ENCODE measurements at regions not wholly inside any gene's neighbourhood (a gene's known extent, or its start where the extent isn't known, plus 50 kb on each side); places are given as distances from the start of the nearest gene placed in this dataset.

DNA sequence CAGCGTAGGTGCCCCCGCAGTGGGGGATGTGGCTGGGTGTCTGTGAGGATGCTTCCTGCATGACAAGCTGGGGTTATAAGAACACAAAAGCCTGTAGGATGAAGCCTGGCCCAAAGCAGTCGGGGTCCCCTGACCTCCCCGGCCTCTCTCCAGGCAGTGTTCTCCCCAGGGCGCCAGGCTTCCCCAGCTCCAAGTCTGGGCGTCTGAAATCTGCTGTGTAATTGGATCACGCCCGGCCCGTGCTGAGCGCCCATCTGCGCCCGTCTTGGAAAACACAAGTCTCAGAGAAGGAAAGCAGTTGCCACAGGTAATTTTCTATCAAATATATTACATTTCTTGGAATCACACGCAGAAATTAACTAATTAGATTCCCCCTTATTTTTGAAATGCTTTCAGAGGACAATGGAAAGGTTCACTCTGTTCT lies 233.3 kb downstream of the CTTN start:
- DNase-seq: no peak

GRCh38 chr11:70633610-70634009 lies 235.3 kb downstream of the CTTN start:
- DNase-seq: no peak

- no peak for DNase-seq
Observed at GRCh38 chr11:70636659-70637058, 238.3 kb downstream of the CTTN start.

- no peak for DNase-seq
Observed at GRCh38 chr11:70637186-70637800, 239.0 kb downstream of the CTTN start.

DNA sequence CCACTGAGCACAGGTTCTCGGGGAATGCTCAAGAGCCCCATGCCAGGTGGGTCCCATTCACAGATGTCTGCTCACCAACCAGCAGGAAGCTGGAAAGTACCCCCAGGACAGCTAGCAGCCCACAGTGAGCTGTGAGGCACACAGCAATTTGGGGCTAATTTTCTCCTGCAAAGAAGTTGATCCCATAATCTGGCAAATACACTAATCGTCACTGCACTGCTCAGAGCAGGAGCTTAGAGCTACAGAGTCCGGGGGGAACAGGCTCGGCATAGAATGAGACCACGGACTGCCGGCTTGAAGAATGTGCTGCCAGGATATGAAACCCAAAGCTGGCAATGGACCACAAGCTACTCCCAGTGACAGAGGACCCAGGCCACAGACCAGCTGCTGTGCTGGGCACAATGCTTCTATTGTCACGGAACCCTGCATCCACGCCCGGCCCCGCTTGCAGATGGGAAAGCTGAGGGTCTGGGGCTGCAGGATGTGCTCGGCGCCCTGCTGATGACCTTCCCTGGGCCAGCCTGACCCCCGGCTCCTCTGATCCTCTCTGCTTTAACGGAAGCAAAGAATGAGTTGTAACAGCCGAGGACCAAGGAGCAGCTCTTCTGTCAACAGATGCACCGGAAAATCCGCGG lies 239.7 kb downstream of the CTTN start:
- DNase-seq: no peak

DNA sequence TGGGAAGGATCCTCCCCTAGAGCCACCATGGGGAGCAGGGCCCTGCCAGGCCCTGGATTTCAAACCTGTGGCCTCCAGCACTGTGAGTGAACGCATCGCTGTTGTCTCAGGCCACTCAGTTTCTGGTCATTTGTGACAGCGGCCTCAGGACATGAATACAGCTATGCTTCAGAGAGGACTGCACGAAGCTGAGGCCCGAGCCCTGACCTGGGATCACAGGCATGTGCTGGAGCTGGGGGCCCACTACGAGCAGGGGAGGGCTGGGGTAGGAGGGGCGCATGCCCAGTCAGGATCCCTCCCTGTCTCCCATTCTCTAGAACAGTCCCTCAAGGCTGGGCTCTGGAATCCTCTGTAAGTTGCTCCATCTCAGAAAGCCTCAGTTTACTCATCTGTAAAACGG lies 242.1 kb downstream of the CTTN start:
- DNase-seq: no peak

GRCh38 chr11:70641369-70641768 lies 243.0 kb downstream of the CTTN start:
- DNase-seq: no peak

GRCh38 chr11:70642266-70642665 lies 243.9 kb downstream of the CTTN start:
- DNase-seq: no peak

- DNase-seq: no peak
Observed at GRCh38 chr11:70643642-70644041, 245.3 kb downstream of the CTTN start.

DNA sequence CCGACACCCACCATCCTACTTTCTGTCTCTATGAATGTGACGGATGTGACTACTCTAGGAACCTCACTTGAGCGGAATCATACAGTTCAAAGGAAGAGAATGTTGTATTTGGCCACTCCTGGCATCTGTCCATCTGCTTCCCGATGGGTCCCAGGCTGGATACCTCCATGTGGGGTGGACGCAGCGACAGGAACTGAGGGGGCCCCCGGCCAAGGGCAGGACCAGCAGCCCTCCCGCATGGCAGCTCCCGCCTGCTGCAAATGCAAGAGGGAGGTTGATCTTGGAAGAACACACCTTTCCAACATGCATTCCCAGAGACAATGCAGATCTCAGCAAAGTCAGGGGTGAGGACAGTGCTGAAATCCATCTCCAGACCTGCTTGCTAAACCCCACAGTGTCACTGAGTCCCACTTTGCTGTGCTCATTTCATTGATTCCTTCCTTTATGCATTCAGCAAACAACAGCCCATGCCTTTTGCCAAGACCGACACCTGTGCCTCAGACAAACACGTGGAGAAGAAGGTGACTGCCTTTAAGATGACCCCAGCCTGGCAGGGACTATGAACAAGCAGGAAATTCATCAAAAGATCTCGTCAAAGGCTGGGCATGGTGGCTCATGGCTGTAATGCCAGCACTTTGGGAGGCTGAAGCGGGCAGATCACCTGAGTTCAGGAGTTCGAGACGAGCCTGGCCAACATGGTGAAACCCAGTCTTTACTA lies 246.2 kb downstream of the CTTN start:
- no peak for DNase-seq

- no peak for DNase-seq
Observed at GRCh38 chr11:70645537-70645936, 247.2 kb downstream of the CTTN start.

DNA sequence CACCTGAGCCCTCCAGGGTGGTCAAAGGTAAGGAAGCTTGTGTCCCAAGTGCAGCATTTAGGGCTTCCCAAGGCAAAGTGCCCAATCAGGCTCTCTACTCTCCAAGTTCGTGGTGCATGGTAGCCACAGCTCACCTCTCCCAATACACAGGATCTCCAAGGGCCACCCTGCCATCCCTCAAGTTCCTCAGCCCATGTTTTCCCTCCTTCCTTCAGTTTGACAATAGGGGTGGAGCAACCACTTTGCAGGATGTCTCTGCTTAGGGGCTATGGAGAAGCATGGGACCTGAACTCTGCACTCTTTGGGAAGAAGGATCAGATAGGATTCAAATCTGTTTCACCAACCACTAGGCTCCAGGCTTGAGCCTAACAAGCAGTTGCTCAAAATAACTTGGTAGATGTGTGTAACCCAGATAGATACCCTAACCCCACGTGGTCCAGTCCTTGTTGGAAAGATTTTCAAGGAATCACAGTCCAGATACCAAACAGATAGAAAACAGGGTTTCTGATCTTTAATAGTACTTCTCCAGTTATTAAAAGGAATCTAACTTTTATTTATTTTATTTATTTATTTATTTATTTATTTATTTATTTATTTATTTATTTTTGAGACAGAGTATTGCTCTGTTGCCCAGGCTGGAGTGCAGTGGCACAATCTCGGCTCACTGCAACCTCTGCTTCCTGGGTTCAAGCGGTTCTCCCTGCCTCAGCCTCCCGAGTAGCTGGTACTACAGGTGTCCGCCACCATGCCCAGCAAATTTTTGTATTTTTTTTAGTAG lies 248.1 kb downstream of the CTTN start:
- no peak for DNase-seq

- DNase-seq: no peak
Observed at GRCh38 chr11:70647188-70648166, 249.1 kb downstream of the CTTN start.

- DNase-seq: no peak
Observed at GRCh38 chr11:70650075-70650909, 252.0 kb downstream of the CTTN start.

DNA sequence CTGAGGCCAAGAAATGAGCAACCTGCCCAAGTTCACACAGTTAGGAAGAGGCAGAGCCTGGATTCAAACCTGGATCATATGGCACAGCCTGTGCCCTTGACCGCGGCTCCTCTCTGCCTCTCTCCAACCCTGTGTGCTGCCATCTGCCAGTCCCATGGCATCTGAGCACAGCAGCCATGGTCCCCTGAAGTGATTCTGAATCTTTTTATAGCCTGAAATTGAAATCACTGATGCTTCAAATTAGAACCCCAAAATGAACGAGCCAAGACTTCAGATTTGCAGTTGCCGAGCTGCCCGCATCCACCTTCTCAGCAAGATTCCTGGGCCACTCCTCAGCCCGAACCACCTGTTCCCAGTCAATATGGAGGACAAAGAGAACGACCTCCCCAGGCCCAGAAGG lies 252.7 kb downstream of the CTTN start:
- DNase-seq: no peak

DNA sequence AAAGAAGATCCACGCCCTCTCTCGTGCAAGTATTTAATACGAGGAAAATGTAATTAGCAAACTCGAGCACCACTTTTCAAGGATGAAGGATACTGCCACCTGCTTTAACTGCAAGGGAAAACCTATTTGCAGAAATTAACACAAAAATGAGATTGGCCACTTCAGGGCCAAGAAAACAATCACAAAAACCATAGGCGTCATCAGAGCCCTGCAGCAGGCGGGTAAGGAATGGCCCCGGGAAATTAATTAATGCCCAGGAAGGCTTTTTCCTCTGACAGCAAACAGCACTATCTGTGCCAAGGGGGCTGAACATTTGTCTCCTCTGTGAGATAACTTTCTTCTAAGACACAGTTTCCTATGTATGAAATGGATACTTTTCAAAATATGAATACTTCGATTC lies 255.7 kb downstream of the CTTN start:
- no peak for DNase-seq

DNA sequence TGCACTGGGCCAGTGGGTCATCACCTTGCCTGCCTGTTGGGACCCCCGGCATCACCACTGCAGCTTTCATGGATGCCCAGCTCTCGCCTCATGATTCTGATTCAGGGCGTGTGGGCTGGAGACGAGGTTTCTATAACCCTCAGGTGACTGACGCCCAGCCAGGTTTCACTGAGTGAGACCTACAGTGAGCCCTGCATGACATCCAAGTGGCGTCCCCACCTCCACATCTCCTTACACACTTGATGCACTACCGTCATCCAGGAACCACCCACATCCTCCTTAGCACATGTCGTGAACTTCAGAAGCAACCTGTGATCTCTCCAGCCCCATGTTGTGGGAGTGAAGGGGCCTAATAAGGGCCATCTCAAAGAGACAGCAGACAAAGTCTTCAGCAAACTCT lies 257.5 kb downstream of the CTTN start:
- no peak for DNase-seq

- DNase-seq: no peak
Observed at GRCh38 chr11:70656252-70656651, 257.9 kb downstream of the CTTN start.

DNA sequence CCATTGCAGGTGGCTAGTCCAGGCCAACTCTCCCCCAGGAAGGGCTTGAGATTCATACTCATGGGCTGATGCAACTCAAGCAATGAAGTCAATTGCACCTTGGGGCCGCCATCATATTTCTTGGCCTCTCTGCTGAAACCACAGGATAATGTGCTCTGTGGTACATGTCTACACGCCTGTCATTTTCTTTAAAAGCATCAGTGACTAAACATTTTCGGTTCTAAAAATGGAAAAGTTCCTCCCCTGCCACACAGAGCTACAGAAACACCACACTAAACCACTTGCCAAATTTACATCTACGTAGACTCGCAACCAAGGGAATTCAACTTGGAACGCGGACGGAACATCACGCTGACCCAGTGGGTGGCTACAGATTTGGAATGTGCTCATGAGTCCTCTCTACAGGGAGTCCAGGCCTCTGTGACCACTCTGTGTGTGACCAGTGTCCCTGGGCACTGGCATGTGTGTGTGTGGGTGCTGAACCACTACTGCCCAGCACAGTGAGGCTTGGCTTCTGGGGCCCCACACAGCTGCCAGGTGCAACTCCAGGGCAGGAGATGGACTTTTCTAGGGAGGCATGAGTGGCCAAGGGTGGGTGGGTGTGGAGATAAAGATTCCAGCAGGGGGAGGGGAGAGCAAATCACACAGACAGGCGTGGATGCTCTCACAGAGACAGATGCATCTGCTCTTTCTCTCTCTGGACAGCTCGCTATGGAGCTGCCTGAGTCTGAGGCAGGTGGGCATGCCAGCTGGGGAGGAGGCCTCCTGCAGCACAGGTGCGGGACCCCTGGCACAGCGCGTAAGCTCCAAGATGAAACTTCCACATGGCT lies 261.9 kb downstream of the CTTN start:
- DNase-seq: no peak

- no peak for DNase-seq
Observed at GRCh38 chr11:70660889-70661197, 262.5 kb downstream of the CTTN start.
